ENCODE measurements at regions not wholly inside any gene's neighbourhood (a gene's known extent, or its start where the extent isn't known, plus 50 kb on each side); places are given as distances from the start of the nearest gene placed in this dataset.

DNA sequence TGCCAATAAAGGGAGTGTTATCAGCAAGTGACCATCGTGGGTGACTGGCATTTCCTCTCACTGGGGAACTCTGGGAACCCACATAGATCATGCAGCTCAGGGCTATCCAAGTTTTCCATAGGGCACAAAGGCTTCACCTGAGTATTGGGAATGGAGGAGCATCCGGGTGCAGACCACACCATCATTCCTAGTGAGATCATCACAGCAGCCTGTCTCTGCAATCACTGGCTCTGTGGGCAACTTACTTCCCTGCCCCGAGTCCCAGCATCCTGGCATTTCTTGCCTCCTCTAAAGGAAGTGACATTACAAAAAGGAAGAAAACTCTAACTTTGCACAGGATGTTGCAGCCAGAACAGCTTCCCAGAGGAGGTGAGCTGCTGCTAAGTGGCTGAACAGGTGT lies 80.6 kb upstream of the SHB start:
- TF ChIP-seq POLR2A (IDR thresholded peaks at IDR 0.05) (no peak), CTCF (IDR thresholded peaks at IDR 0.05) (no peak)

Data from body of pancreas (tissue), 4 donors.